IPS-15b (cell line): ENCODE measurements at regions not wholly inside any gene's neighbourhood (a gene's known extent, or its start where the extent isn't known, plus 50 kb on each side); places are given as distances from the start of the nearest gene placed in this dataset.
"Not testable (repeated sequence)": the region's sequence is repeated elsewhere in the genome, so short reads cannot be mapped to it uniquely, and the experiment has no call there.

ENCODE experiments used
- H3K27me3 ChIP-seq: one replicate; pipeline ENCODE4 v1.6.1; 2013; ENCODE audit warnings: low read length; ENCODE audit not compliant: control insufficient read depth, insufficient read depth
- H3K36me3 ChIP-seq: one replicate; pipeline ENCODE4 v1.6.1; 2013; ENCODE audit warnings: low read length; ENCODE audit not compliant: control insufficient read depth, insufficient read depth
- H3K4me1 ChIP-seq: one replicate; pipeline ENCODE4 v1.6.1; 2013; ENCODE audit warnings: mild to moderate bottlenecking, low read length; ENCODE audit not compliant: control insufficient read depth, insufficient read depth
- H3K4me3 ChIP-seq: one replicate; pipeline ENCODE4 v1.5.1; 2013; ENCODE audit warnings: low read depth, low read length
- H3K9ac ChIP-seq: one replicate; pipeline ENCODE4 v1.6.1; 2013; ENCODE audit warnings: low read depth, mild to moderate bottlenecking, low read length
- H3K9me3 ChIP-seq: one replicate; pipeline ENCODE4 v1.6.1; 2013; ENCODE audit warnings: mild to moderate bottlenecking, low read length; ENCODE audit not compliant: control insufficient read depth, insufficient read depth

GRCh38 chr14:85182282-85182681 is 347.7 kb upstream of the FLRT2 start:
- Histone ChIP-seq H3K36me3 (no peaks in the 10 kb centered on the region), H3K4me1 (peaks cover 15% of the 10 kb centered on the region), H3K4me3 (no peak overlapping the region), H3K27me3 (no peaks in the 10 kb centered on the region), H3K9ac (no peak overlapping the region), H3K9me3 (no peaks in the 10 kb centered on the region)

- H3K9me3 ChIP-seq: no peaks in the 10 kb centered on the region
- no peaks in the 10 kb centered on the region for H3K36me3 ChIP-seq
Measured at GRCh38 chr14:85186082-85186481, 343.9 kb upstream of the FLRT2 start.

GRCh38 chr14:85187521-85187920 is 342.4 kb upstream of the FLRT2 start:
- H3K4me1 ChIP-seq: no peaks in the 10 kb centered on the region
- no peaks in the 10 kb centered on the region for H3K9me3 ChIP-seq
- no peak overlapping the region for H3K9ac ChIP-seq
- no peak overlapping the region for H3K4me3 ChIP-seq
- H3K27me3 ChIP-seq: no peaks in the 10 kb centered on the region
- H3K36me3 ChIP-seq: no peaks in the 10 kb centered on the region

More at GRCh38 chr14:85186082-85186481, 343.9 kb upstream of the FLRT2 start:
- H3K4me1 ChIP-seq: no peaks in the 10 kb centered on the region
- H3K4me3 ChIP-seq: no peak overlapping the region
- H3K9ac ChIP-seq: no peak overlapping the region
- no peaks in the 10 kb centered on the region for H3K27me3 ChIP-seq

DNA sequence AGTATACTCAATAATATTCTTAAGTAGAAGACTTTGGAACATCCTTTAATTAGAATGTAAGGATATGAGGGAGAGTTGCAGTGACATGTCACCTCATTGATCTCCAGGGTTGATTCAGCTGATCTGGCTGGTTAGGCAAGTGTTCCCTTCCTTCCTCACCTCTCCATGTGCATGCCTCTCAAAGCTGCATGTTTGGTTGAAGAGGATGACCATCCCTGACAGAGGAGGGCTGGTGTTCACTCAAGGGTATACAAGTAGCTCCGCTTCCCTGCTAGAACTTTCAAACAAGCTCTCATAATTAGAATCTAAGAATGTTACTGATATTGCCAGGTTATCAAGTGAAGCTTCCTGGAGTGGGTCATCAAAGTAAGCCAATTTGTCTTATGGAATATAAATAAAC is 341.1 kb upstream of the FLRT2 start:
- Histone ChIP-seq H3K9me3 (no peaks in the 10 kb centered on the region), H3K9ac (no peak overlapping the region), H3K4me3 (no peak overlapping the region), H3K4me1 (no peaks in the 10 kb centered on the region), H3K27me3 (no peaks in the 10 kb centered on the region), H3K36me3 (no peaks in the 10 kb centered on the region)

GRCh38 chr14:85189253-85189652 is 340.7 kb upstream of the FLRT2 start:
- H3K9me3 ChIP-seq, H3K4me3 ChIP-seq, H3K4me1 ChIP-seq, H3K27me3 ChIP-seq, H3K36me3 ChIP-seq, H3K9ac ChIP-seq: not testable (repeated sequence)

DNA sequence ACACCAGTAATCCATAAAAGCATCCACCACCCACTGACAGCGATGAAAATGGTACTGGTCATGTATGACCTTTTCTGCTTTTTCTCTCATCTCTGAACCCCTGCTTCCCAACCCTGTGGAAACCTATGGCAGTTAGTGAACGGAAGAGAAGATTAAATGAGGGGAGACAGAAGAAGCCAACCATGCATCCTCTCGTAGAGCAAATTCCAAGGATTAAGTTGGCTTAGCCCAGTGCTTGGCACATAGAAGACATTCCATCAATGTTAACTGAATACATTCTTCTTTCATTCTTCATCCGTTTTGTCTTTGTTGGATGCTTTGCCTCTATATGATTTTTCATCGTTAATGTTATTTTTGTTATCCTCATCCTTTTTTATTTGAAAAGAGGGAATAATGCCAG is 339.7 kb upstream of the FLRT2 start:
- no peaks in the 10 kb centered on the region for H3K9me3 ChIP-seq
- H3K36me3 ChIP-seq: no peaks in the 10 kb centered on the region
- H3K27me3 ChIP-seq: no peaks in the 10 kb centered on the region
- H3K4me3 ChIP-seq: no peak overlapping the region
- H3K4me1 ChIP-seq: no peaks in the 10 kb centered on the region
- no peak overlapping the region for H3K9ac ChIP-seq

DNA sequence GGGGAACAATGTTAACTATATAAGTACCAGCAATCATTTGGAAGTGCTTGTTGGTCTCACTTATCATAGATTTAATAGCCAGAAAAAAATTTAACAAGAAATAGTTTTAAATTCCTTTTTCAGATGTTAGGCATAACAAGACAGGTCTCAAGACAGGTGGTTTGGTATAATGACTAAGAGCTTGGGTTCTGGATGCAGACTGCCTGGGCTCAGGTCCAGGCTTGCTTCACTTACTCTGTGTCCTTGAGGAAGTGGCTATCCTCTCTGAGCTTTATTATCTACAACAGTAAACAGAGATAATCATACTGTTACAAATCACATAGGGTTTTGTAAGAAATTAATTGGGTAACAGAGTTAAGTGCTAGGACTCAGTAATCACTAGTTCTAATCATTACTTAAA is 338.0 kb upstream of the FLRT2 start:
- H3K9ac ChIP-seq: no peak overlapping the region
- H3K36me3 ChIP-seq: no peaks in the 10 kb centered on the region
- no peaks in the 10 kb centered on the region for H3K27me3 ChIP-seq
- no peaks in the 10 kb centered on the region for H3K9me3 ChIP-seq
- no peak overlapping the region for H3K4me3 ChIP-seq
- H3K4me1 ChIP-seq: no peaks in the 10 kb centered on the region

- Histone ChIP-seq H3K4me1 (no peaks in the 10 kb centered on the region), H3K9ac (no peak overlapping the region), H3K4me3 (no peak overlapping the region), H3K9me3 (no peaks in the 10 kb centered on the region), H3K27me3 (no peaks in the 10 kb centered on the region), H3K36me3 (no peaks in the 10 kb centered on the region)
Measured at GRCh38 chr14:85195872-85196477, 334.0 kb upstream of the FLRT2 start.

DNA sequence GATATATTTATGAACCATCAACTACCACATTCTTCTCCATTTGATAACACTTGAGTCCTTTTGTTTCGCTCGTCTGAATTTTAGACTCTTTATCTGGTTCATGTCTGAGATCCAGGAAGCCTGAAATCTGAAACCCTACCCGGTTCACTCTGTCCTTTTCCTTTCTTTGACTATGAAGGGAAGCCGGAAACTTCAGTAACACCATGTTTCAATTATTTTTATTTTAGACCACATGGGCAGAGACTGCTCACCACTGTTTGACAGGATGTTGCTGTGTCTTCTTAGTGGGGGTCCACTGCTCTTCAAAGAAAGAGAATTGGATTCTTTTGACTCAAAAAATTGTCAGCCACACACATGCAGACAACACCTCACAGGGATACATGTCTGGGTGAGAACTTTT is 331.9 kb upstream of the FLRT2 start:
- no peaks in the 10 kb centered on the region for H3K9me3 ChIP-seq
- peaks cover 10% of the 10 kb centered on the region for H3K4me1 ChIP-seq
- H3K9ac ChIP-seq: no peak overlapping the region
- no peaks in the 10 kb centered on the region for H3K27me3 ChIP-seq
- H3K36me3 ChIP-seq: no peaks in the 10 kb centered on the region
- H3K4me3 ChIP-seq: no peak overlapping the region

DNA sequence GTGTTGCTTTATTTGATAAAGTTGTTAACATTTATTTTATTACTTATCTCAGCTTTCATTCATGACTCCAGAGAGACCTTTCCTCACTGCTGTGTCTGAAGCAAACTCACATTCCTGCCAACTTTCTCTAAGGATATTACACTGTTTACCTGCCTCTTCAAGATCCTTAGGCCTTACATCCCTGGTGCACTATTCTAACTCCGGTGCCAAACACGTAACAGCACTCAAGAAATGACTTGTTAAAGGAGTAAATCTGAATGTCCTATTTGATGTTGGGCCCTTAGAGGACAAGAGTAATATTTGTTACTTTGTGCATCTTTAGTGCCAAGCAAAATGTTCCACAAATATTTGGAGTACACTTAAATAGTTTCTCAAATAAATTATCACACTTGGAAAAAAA is 324.1 kb upstream of the FLRT2 start:
- Histone ChIP-seq H3K36me3 (no peaks in the 10 kb centered on the region), H3K9ac (no peak overlapping the region), H3K4me3 (no peak overlapping the region), H3K4me1 (peaks cover 10% of the 10 kb centered on the region), H3K27me3 (no peaks in the 10 kb centered on the region), H3K9me3 (no peaks in the 10 kb centered on the region)

- Histone ChIP-seq H3K9ac (no peak overlapping the region), H3K36me3 (no peaks in the 10 kb centered on the region), H3K4me1 (peaks cover 3% of the 10 kb centered on the region), H3K9me3 (no peaks in the 10 kb centered on the region), H3K4me3 (no peak overlapping the region), H3K27me3 (no peaks in the 10 kb centered on the region)
Measured at GRCh38 chr14:85214471-85214870, 315.5 kb upstream of the FLRT2 start.

GRCh38 chr14:85217412-85217811 is 312.5 kb upstream of the FLRT2 start:
- no peak overlapping the region for H3K4me3 ChIP-seq
- H3K4me1 ChIP-seq: peaks cover 6% of the 10 kb centered on the region

More at GRCh38 chr14:85217412-85217811, 312.5 kb upstream of the FLRT2 start:
- Histone ChIP-seq H3K27me3 (no peaks in the 10 kb centered on the region), H3K9me3 (no peaks in the 10 kb centered on the region), H3K36me3 (no peaks in the 10 kb centered on the region), H3K9ac (no peak overlapping the region)
